ENCODE measurements at regions not wholly inside any gene's neighbourhood (a gene's known extent, or its start where the extent isn't known, plus 50 kb on each side); places are given as distances from the start of the nearest gene placed in this dataset.

GRCh38 chr11:90556026-90556425 lies 333.2 kb upstream of the CHORDC1 start:
- no CpG with 5 or more reads among the region's 1 CpG for WGBS

GRCh38 chr11:90555477-90555876 lies 332.6 kb upstream of the CHORDC1 start:
- H2BK15ac ChIP-seq (ENCODE audit: low read depth, poor library complexity, severe bottlenecking), result no peak overlapping the region
- H3K18ac ChIP-seq (ENCODE audit: low read depth in 1 of 2, low read length in 2 of 2), result no peak overlapping the region
- H3K9ac ChIP-seq (ENCODE audit: low read length), result no peak overlapping the region
- H3K27ac ChIP-seq (ENCODE audit: low read length, poor library complexity, severe bottlenecking), result no peak overlapping the region
- no peak overlapping the region for H3K4ac ChIP-seq (ENCODE audit: low read depth in 1 of 2, low read length in 2 of 2)
- H3K23ac ChIP-seq (ENCODE audit: low read length in 2 of 2), result no peak overlapping the region
- no peaks in the 10 kb centered on the region for H3K27me3 ChIP-seq (ENCODE audit: control insufficient read depth in 1 of 2, insufficient read depth in 1 of 2, low read length in 2 of 2)
- H3K14ac ChIP-seq (ENCODE audit: low read length in 2 of 2), result no peak overlapping the region
- no peak overlapping the region for H2BK5ac ChIP-seq (ENCODE audit: low read depth, low read length, poor library complexity, severe bottlenecking)
- no peak overlapping the region for H4K91ac ChIP-seq (ENCODE audit: low read length)
- no peak for DNase-seq
- H3K4me1 ChIP-seq (ENCODE audit: control insufficient read depth, insufficient read depth, low read depth, low read length), result peaks cover 2% of the 10 kb centered on the region
- no peak overlapping the region for H2AFZ ChIP-seq (ENCODE audit: low read depth, low read length)
- H3K9me3 ChIP-seq (ENCODE audit: control insufficient read depth, low read length), result peaks cover 12% of the 10 kb centered on the region
- no peak overlapping the region for H4K8ac ChIP-seq (ENCODE audit: low read length)
- no peak overlapping the region for H3K4me3 ChIP-seq (ENCODE audit: insufficient read depth in 1 of 2, low read depth in 1 of 2, low read length in 2 of 2)
- H3K4me2 ChIP-seq (ENCODE audit: low read length, poor library complexity, severe bottlenecking), result no peak overlapping the region
- no peak overlapping the region for H2BK120ac ChIP-seq (ENCODE audit: low read depth, low read length)
- H3K79me1 ChIP-seq (replicated peaks; ENCODE audit: low read length, poor library complexity, severe bottlenecking), result no peaks in the 10 kb centered on the region
- no peak overlapping the region for H2BK12ac ChIP-seq (ENCODE audit: low read length in 2 of 2)
- no CpG with 5 or more reads among the region's 2 CpGs for WGBS
- no peak overlapping the region for H2AK5ac ChIP-seq (ENCODE audit: low read length, severe bottlenecking)
- no peaks in the 10 kb centered on the region for H3K36me3 ChIP-seq (ENCODE audit: control insufficient read depth in 1 of 2, insufficient read depth in 2 of 2, low read depth in 1 of 2, low read length in 2 of 2)

More at GRCh38 chr11:90556026-90556425, 333.2 kb upstream of the CHORDC1 start:
- Histone ChIP-seq H3K27ac (ENCODE audit: low read length, poor library complexity, severe bottlenecking) (no peak overlapping the region), H2AFZ (ENCODE audit: low read depth, low read length) (no peak overlapping the region), H2BK120ac (ENCODE audit: low read depth, low read length) (no peak overlapping the region), H3K18ac (ENCODE audit: low read depth in 1 of 2, low read length in 2 of 2) (no peak overlapping the region), H3K23ac (ENCODE audit: low read length in 2 of 2) (no peak overlapping the region), H3K79me1 (replicated peaks; ENCODE audit: low read length, poor library complexity, severe bottlenecking) (no peaks in the 10 kb centered on the region), H2BK12ac (ENCODE audit: low read length in 2 of 2) (no peak overlapping the region), H3K14ac (ENCODE audit: low read length in 2 of 2) (no peak overlapping the region), H2BK5ac (ENCODE audit: low read depth, low read length, poor library complexity, severe bottlenecking) (no peak overlapping the region), H3K4me1 (ENCODE audit: control insufficient read depth, insufficient read depth, low read depth, low read length) (peaks cover 2% of the 10 kb centered on the region), H2BK15ac (ENCODE audit: low read depth, poor library complexity, severe bottlenecking) (no peak overlapping the region), H3K4me3 (ENCODE audit: insufficient read depth in 1 of 2, low read depth in 1 of 2, low read length in 2 of 2) (no peak overlapping the region), H2AK5ac (ENCODE audit: low read length, severe bottlenecking) (no peak overlapping the region), H4K91ac (ENCODE audit: low read length) (no peak overlapping the region), H3K36me3 (ENCODE audit: control insufficient read depth in 1 of 2, insufficient read depth in 2 of 2, low read depth in 1 of 2, low read length in 2 of 2) (no peaks in the 10 kb centered on the region), H3K4me2 (ENCODE audit: low read length, poor library complexity, severe bottlenecking) (no peak overlapping the region), H3K27me3 (ENCODE audit: control insufficient read depth in 1 of 2, insufficient read depth in 1 of 2, low read length in 2 of 2) (no peaks in the 10 kb centered on the region), H3K4ac (ENCODE audit: low read depth in 1 of 2, low read length in 2 of 2) (no peak overlapping the region), H3K9me3 (ENCODE audit: control insufficient read depth, low read length) (peaks cover 12% of the 10 kb centered on the region), H3K9ac (ENCODE audit: low read length) (no peak overlapping the region), H4K8ac (ENCODE audit: low read length) (no peak overlapping the region)
- no peak for DNase-seq

GRCh38 chr11:90542092-90542491 lies 319.2 kb upstream of the CHORDC1 start:
- Histone ChIP-seq H3K14ac (ENCODE audit: low read length in 2 of 2) (no peak overlapping the region), H3K79me1 (replicated peaks; ENCODE audit: low read length, poor library complexity, severe bottlenecking) (no peaks in the 10 kb centered on the region), H2AK5ac (ENCODE audit: low read length, severe bottlenecking) (no peak overlapping the region), H3K27ac (ENCODE audit: low read length, poor library complexity, severe bottlenecking) (no peak overlapping the region), H3K27me3 (ENCODE audit: control insufficient read depth in 1 of 2, insufficient read depth in 1 of 2, low read length in 2 of 2) (no peaks in the 10 kb centered on the region), H3K9ac (ENCODE audit: low read length) (no peak overlapping the region), H3K23ac (ENCODE audit: low read length in 2 of 2) (no peak overlapping the region), H3K4ac (ENCODE audit: low read depth in 1 of 2, low read length in 2 of 2) (no peak overlapping the region), H2BK12ac (ENCODE audit: low read length in 2 of 2) (no peak overlapping the region), H4K91ac (ENCODE audit: low read length) (no peak overlapping the region), H3K4me1 (ENCODE audit: control insufficient read depth, insufficient read depth, low read depth, low read length) (no peaks in the 10 kb centered on the region), H2BK5ac (ENCODE audit: low read depth, low read length, poor library complexity, severe bottlenecking) (no peak overlapping the region), H3K18ac (ENCODE audit: low read depth in 1 of 2, low read length in 2 of 2) (no peak overlapping the region), H2BK120ac (ENCODE audit: low read depth, low read length) (no peak overlapping the region), H3K36me3 (ENCODE audit: control insufficient read depth in 1 of 2, insufficient read depth in 2 of 2, low read depth in 1 of 2, low read length in 2 of 2) (no peaks in the 10 kb centered on the region), H3K4me2 (ENCODE audit: low read length, poor library complexity, severe bottlenecking) (no peak overlapping the region), H2AFZ (ENCODE audit: low read depth, low read length) (no peak overlapping the region), H4K8ac (ENCODE audit: low read length) (no peak overlapping the region), H3K9me3 (ENCODE audit: control insufficient read depth, low read length) (peaks cover 5% of the 10 kb centered on the region), H2BK15ac (ENCODE audit: low read depth, poor library complexity, severe bottlenecking) (no peak overlapping the region), H3K4me3 (ENCODE audit: insufficient read depth in 1 of 2, low read depth in 1 of 2, low read length in 2 of 2) (no peak overlapping the region)
- DNase-seq, result no peak

GRCh38 chr11:90536301-90536700 lies 313.5 kb upstream of the CHORDC1 start:
- Histone ChIP-seq H3K27ac (ENCODE audit: low read length, poor library complexity, severe bottlenecking) (no peak overlapping the region), H2BK15ac (ENCODE audit: low read depth, poor library complexity, severe bottlenecking) (no peak overlapping the region), H3K36me3 (ENCODE audit: control insufficient read depth in 1 of 2, insufficient read depth in 2 of 2, low read depth in 1 of 2, low read length in 2 of 2) (no peaks in the 10 kb centered on the region), H3K4me3 (ENCODE audit: insufficient read depth in 1 of 2, low read depth in 1 of 2, low read length in 2 of 2) (no peak overlapping the region), H2BK120ac (ENCODE audit: low read depth, low read length) (no peak overlapping the region), H4K91ac (ENCODE audit: low read length) (no peak overlapping the region), H3K9me3 (ENCODE audit: control insufficient read depth, low read length) (no peaks in the 10 kb centered on the region), H4K8ac (ENCODE audit: low read length) (no peak overlapping the region), H3K4ac (ENCODE audit: low read depth in 1 of 2, low read length in 2 of 2) (no peak overlapping the region), H3K4me2 (ENCODE audit: low read length, poor library complexity, severe bottlenecking) (no peak overlapping the region), H3K18ac (ENCODE audit: low read depth in 1 of 2, low read length in 2 of 2) (no peak overlapping the region), H2AK5ac (ENCODE audit: low read length, severe bottlenecking) (no peak overlapping the region), H3K79me1 (replicated peaks; ENCODE audit: low read length, poor library complexity, severe bottlenecking) (no peaks in the 10 kb centered on the region), H2BK12ac (ENCODE audit: low read length in 2 of 2) (no peak overlapping the region), H3K9ac (ENCODE audit: low read length) (no peak overlapping the region), H3K27me3 (ENCODE audit: control insufficient read depth in 1 of 2, insufficient read depth in 1 of 2, low read length in 2 of 2) (no peaks in the 10 kb centered on the region), H2AFZ (ENCODE audit: low read depth, low read length) (no peak overlapping the region), H3K14ac (ENCODE audit: low read length in 2 of 2) (no peak overlapping the region), H3K4me1 (ENCODE audit: control insufficient read depth, insufficient read depth, low read depth, low read length) (no peaks in the 10 kb centered on the region), H3K23ac (ENCODE audit: low read length in 2 of 2) (no peak overlapping the region), H2BK5ac (ENCODE audit: low read depth, low read length, poor library complexity, severe bottlenecking) (no peak overlapping the region)
- no peak for DNase-seq
- no CpG with 5 or more reads among the region's 3 CpGs for WGBS

Data from mesenchymal stem cell (in vitro differentiated cells and primary cell).